ENCODE measurements at regions not wholly inside any gene's neighbourhood (a gene's known extent, or its start where the extent isn't known, plus 50 kb on each side); places are given as distances from the start of the nearest gene placed in this dataset.

DNA sequence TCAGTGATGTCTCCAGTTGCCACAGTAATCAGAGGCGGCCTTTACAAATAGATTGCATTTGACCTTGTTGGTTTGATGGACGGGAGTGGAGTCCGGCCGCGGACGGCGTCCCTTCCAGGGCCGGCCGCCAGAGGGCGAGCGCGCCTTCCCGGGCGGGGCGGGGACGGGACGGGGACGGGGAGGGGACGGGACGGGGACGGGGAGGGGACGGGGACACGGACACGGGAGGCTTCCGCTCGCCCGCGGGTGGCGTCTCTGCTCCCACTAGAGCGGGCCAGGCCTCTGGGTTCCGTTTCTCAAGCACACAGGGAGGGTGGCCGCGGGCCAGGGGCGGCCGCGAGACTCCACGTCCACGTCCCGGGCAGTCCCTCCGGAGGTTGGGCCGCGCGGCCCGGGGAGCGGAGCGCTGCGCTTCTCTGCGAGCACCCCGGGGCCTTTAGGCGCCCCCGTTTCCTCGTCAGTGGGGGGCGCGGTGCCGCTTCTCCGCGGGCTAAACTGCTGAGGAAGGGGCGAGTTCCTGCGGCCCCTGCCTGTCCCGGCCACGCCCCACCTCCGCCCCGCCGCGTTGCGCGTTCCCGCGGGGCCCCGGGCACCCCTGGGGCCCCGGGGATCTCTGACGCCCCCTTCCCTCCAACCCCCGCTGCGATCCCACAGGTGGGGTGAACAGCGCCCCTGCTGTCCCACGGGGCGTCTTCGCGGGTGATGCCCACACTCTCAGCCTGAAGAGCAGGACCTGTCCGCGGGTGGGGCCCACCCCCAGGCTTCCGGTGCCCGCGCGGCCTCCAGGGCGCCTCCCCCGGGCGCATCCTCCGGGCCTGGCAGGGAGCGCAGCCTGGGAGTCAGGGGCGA lies 84.2 kb upstream of the MKI67 start:
- no peak overlapping the region for H2AFZ ChIP-seq (ENCODE audit: low read depth, low read length)
- no peaks in the 10 kb centered on the region for H3K9me2 ChIP-seq (ENCODE audit: insufficient read depth, low read length)
- H3K79me2 ChIP-seq (replicated peaks; ENCODE audit: insufficient read depth, low read length), result no peaks in the 10 kb centered on the region
- no peaks in the 10 kb centered on the region for H3K9me3 ChIP-seq (ENCODE audit: low read length)
- no peak overlapping the region for H3K4me2 ChIP-seq (ENCODE audit: low read length)
- peak overlapping the region; percentile 57 for H3K4me3 ChIP-seq (ENCODE audit: low read length)
- H4K20me1 ChIP-seq (ENCODE audit: insufficient read depth), result no peaks in the 10 kb centered on the region
- H3K36me3 ChIP-seq (ENCODE audit: insufficient read depth, low read length), result no peaks in the 10 kb centered on the region
- H3K9ac ChIP-seq (ENCODE audit: low read length), result no peak overlapping the region
- TF ChIP-seq, protein P1, sequence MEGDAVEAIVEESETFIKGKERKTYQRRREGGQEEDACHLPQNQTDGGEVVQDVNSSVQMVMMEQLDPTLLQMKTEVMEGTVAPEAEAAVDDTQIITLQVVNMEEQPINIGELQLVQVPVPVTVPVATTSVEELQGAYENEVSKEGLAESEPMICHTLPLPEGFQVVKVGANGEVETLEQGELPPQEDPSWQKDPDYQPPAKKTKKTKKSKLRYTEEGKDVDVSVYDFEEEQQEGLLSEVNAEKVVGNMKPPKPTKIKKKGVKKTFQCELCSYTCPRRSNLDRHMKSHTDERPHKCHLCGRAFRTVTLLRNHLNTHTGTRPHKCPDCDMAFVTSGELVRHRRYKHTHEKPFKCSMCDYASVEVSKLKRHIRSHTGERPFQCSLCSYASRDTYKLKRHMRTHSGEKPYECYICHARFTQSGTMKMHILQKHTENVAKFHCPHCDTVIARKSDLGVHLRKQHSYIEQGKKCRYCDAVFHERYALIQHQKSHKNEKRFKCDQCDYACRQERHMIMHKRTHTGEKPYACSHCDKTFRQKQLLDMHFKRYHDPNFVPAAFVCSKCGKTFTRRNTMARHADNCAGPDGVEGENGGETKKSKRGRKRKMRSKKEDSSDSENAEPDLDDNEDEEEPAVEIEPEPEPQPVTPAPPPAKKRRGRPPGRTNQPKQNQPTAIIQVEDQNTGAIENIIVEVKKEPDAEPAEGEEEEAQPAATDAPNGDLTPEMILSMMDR (IDR thresholded peaks at IDR 0.05; ENCODE audit: poor library complexity, severe bottlenecking), result peak; percentile 50
- no peak for TF ChIP-seq RAD21 (conservative IDR thresholded peaks at IDR 0.05)
- H3F3A ChIP-seq (ENCODE audit: insufficient read depth, low read length, poor library complexity, severe bottlenecking), result no peaks in the 10 kb centered on the region
- H3K27ac ChIP-seq (ENCODE audit: low read length), result no peak overlapping the region
- H3K27me3 ChIP-seq (ENCODE audit: insufficient read depth, low read depth, low read length), result peaks cover 11% of the 10 kb centered on the region

DNA sequence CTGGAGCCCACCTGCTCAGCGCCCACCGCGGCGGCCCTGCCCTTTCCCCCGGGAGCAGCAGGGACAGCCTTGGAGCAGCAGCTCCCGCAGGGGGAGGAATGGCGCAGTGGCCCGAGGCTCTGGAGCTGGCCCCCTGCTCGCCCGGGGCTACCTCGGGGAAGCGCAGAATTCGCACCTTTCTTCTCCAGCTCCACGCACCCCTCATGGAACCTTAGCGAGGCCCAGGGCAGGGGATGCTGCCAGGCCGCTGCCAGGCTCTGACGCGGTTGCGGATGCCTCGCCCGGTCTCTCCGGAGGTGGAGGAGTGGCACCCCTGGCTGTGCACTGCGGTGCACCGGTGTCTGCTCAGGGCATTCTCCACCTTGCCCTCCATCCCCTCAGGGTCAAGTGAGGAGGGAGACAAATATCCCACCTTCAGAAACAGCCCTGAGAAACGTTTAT lies 84.9 kb upstream of the MKI67 start:
- Histone ChIP-seq H3K27ac (ENCODE audit: low read length) (no peak overlapping the region), H3K4me2 (ENCODE audit: low read length) (no peak overlapping the region), H3K27me3 (ENCODE audit: insufficient read depth, low read depth, low read length) (peaks cover 11% of the 10 kb centered on the region), H4K20me1 (ENCODE audit: insufficient read depth) (no peaks in the 10 kb centered on the region), H3K4me3 (ENCODE audit: low read length) (no peak overlapping the region), H3K79me2 (replicated peaks; ENCODE audit: insufficient read depth, low read length) (no peaks in the 10 kb centered on the region), H2AFZ (ENCODE audit: low read depth, low read length) (no peak overlapping the region), H3K9me3 (ENCODE audit: low read length) (no peaks in the 10 kb centered on the region), H3F3A (ENCODE audit: insufficient read depth, low read length, poor library complexity, severe bottlenecking) (no peaks in the 10 kb centered on the region), H3K36me3 (ENCODE audit: insufficient read depth, low read length) (no peaks in the 10 kb centered on the region), H3K9me2 (ENCODE audit: insufficient read depth, low read length) (no peaks in the 10 kb centered on the region), H3K9ac (ENCODE audit: low read length) (no peak overlapping the region)
- TF ChIP-seq POLR2AphosphoS5 (IDR thresholded peaks at IDR 0.05) (no peak), EZH2 (IDR thresholded peaks at IDR 0.05; ENCODE audit: borderline replicate concordance, insufficient read depth, low read length, poor library complexity, severe bottlenecking) (no peak), TAF1 (IDR thresholded peaks at IDR 0.05; ENCODE audit: low read depth) (no peak), EP300 (conservative IDR thresholded peaks at IDR 0.05; ENCODE audit: poor library complexity, severe bottlenecking) (no peak), SMC3 (conservative IDR thresholded peaks at IDR 0.05; ENCODE audit: poor library complexity) (no peak), RAD21 (conservative IDR thresholded peaks at IDR 0.05) (no peak), MXI1 (conservative IDR thresholded peaks at IDR 0.05; ENCODE audit: poor library complexity, severe bottlenecking) (no peak)
- TF ChIP-seq, protein P2, sequence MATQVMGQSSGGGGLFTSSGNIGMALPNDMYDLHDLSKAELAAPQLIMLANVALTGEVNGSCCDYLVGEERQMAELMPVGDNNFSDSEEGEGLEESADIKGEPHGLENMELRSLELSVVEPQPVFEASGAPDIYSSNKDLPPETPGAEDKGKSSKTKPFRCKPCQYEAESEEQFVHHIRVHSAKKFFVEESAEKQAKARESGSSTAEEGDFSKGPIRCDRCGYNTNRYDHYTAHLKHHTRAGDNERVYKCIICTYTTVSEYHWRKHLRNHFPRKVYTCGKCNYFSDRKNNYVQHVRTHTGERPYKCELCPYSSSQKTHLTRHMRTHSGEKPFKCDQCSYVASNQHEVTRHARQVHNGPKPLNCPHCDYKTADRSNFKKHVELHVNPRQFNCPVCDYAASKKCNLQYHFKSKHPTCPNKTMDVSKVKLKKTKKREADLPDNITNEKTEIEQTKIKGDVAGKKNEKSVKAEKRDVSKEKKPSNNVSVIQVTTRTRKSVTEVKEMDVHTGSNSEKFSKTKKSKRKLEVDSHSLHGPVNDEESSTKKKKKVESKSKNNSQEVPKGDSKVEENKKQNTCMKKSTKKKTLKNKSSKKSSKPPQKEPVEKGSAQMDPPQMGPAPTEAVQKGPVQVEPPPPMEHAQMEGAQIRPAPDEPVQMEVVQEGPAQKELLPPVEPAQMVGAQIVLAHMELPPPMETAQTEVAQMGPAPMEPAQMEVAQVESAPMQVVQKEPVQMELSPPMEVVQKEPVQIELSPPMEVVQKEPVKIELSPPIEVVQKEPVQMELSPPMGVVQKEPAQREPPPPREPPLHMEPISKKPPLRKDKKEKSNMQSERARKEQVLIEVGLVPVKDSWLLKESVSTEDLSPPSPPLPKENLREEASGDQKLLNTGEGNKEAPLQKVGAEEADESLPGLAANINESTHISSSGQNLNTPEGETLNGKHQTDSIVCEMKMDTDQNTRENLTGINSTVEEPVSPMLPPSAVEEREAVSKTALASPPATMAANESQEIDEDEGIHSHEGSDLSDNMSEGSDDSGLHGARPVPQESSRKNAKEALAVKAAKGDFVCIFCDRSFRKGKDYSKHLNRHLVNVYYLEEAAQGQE (IDR thresholded peaks at IDR 0.05; ENCODE audit: borderline replicate concordance), result no peak
- TF ChIP-seq, protein P1 (IDR thresholded peaks at IDR 0.05; ENCODE audit: poor library complexity, severe bottlenecking), result no peak
